GM18511 (cell line): ENCODE measurements at regions not wholly inside any gene's neighbourhood (a gene's known extent, or its start where the extent isn't known, plus 50 kb on each side); places are given as distances from the start of the nearest gene placed in this dataset.

ENCODE experiments used
- ATAC-seq: cut with Tn5 transposase; IDR thresholded peaks from one replicate; pipeline ENCODE4 v1.9.1; 2021; ENCODE audit warnings: mild to moderate bottlenecking, moderate library complexity; ENCODE audit not compliant: unreplicated experiment

GRCh38 chr9:1414711-1415131, 364.6 kb downstream of the DMRT2 start:
- ATAC-seq: no peak

GRCh38 chr9:1415146-1415545, 365.0 kb downstream of the DMRT2 start:
- no peak for ATAC-seq

- no peak for ATAC-seq
These were observed 366.1 kb downstream of the DMRT2 start for GRCh38 chr9:1416261-1416660.

- no peak for ATAC-seq
These were observed 371.3 kb downstream of the DMRT2 start for GRCh38 chr9:1421436-1421835.

GRCh38 chr9:1427875-1428274, 377.7 kb downstream of the DMRT2 start:
- ATAC-seq: no peak

GRCh38 chr9:1429297-1429696, 379.1 kb downstream of the DMRT2 start:
- ATAC-seq: no peak

- ATAC-seq: no peak
These were observed 381.3 kb downstream of the DMRT2 start for GRCh38 chr9:1431461-1431860.

GRCh38 chr9:1434052-1434767, 384.1 kb downstream of the DMRT2 start:
- no peak for ATAC-seq

GRCh38 chr9:1434811-1435210, 384.7 kb downstream of the DMRT2 start:
- no peak for ATAC-seq

GRCh38 chr9:1440256-1440655, 390.1 kb downstream of the DMRT2 start:
- no peak for ATAC-seq

GRCh38 chr9:1442105-1442504, 391.9 kb downstream of the DMRT2 start:
- ATAC-seq: no peak

GRCh38 chr9:1443450-1443849, 393.3 kb downstream of the DMRT2 start:
- ATAC-seq: no peak

- ATAC-seq: no peak
These were observed 396.5 kb downstream of the DMRT2 start for GRCh38 chr9:1446671-1447070.

- no peak for ATAC-seq
These were observed 403.5 kb downstream of the DMRT2 start for GRCh38 chr9:1453636-1454035.

- ATAC-seq: no peak
These were observed 404.1 kb downstream of the DMRT2 start for GRCh38 chr9:1454211-1454610.

- no peak for ATAC-seq
These were observed 404.6 kb downstream of the DMRT2 start for GRCh38 chr9:1454616-1455347.

GRCh38 chr9:1455766-1456165, 405.6 kb downstream of the DMRT2 start:
- ATAC-seq: no peak

- ATAC-seq: no peak
These were observed 406.3 kb downstream of the DMRT2 start for GRCh38 chr9:1456301-1457024.

GRCh38 chr9:1457460-1457859, 407.3 kb downstream of the DMRT2 start:
- ATAC-seq: no peak

- ATAC-seq: no peak
These were observed 408.3 kb downstream of the DMRT2 start for GRCh38 chr9:1458503-1458902.

- ATAC-seq: peak; percentile 88
These were observed 410.1 kb downstream of the DMRT2 start for GRCh38 chr9:1460143-1460769.
